OCI-LY3 (cell line): ENCODE measurements at regions not wholly inside any gene's neighbourhood (a gene's known extent, or its start where the extent isn't known, plus 50 kb on each side); places are given as distances from the start of the nearest gene placed in this dataset.

Experiments used
- H2AFZ ChIP-seq: fragments of 200-600, 300-600 bp; shearing (Covaris generic); 2 replicates; pipeline ENCODE4 v1.6.0; 2014; ENCODE audit warnings: antibody characterized with exemption, low read depth, low read length
- H3K27ac ChIP-seq: fragments of 200-600, 300-600 bp; sonication (generic); 2 replicates; pipeline ENCODE4 v1.5.1; 2014; ENCODE audit warnings: mild to moderate bottlenecking, low read length, moderate library complexity, mixed read lengths
- H3K27me3 ChIP-seq: fragments of 200-600, 300-600 bp; sonication (generic); 2 replicates; pipeline ENCODE4 v1.6.1; 2014; ENCODE audit warnings: low read depth, low read length, mixed read lengths
- H3K36me3 ChIP-seq: fragments of 200-600, 300-600 bp; sonication (generic); replicated peaks from 2 replicates; pipeline ENCODE3; 2014; ENCODE audit warnings: low read depth, low read length, mixed read lengths
- H3K4me1 ChIP-seq: fragments of 300-600, 200-600 bp; sonication (generic); 2 replicates; pipeline ENCODE4 v1.6.1; 2014; ENCODE audit warnings: low read length, mixed read lengths
- H3K4me2 ChIP-seq: fragments of 200-600, 300-600 bp; sonication (generic); 2 replicates; pipeline ENCODE4 v1.6.1; 2014; ENCODE audit warnings: low read length, mixed read lengths
- H3K4me3 ChIP-seq: fragments of 300-600, 200-600 bp; sonication (generic); 2 replicates; pipeline ENCODE4 v1.5.1; 2014; ENCODE audit warnings: antibody characterized with exemption, mild to moderate bottlenecking, low read length, moderate library complexity
- H3K79me2 ChIP-seq: fragments of 300-600, 200-600 bp; shearing (Covaris generic); 2 replicates; pipeline ENCODE4 v1.6.1; 2014; ENCODE audit warnings: mild to moderate bottlenecking, low read length, mixed read lengths
- H3K9ac ChIP-seq: fragments of 300-600, 200-600 bp; shearing (Covaris generic); 2 replicates; pipeline ENCODE4 v1.6.0; 2014; ENCODE audit warnings: mild to moderate bottlenecking, low read length, moderate library complexity
- H3K9me3 ChIP-seq: fragments of 200-600, 300-600 bp; shearing (Covaris generic); 2 replicates; pipeline ENCODE4 v1.6.1; 2014; ENCODE audit warnings: low read length, mixed read lengths; ENCODE audit not compliant: insufficient read depth
- H4K20me1 ChIP-seq: fragments of 200-600, 300-600 bp; sonication (generic); 2 replicates; pipeline ENCODE4 v1.6.1; 2016; ENCODE audit warnings: low read length, mixed read lengths; ENCODE audit not compliant: insufficient read depth
- EZH2phosphoT487 ChIP-seq: fragments of 200-600 bp; shearing (Covaris generic); IDR thresholded peaks from 2 replicates; pipeline ENCODE4 v1.6.1; 2018; ENCODE audit warnings: antibody characterized with exemption, mixed run types, low read depth
- TF ChIP-seq, protein P1 (sequence below): fragments of 200-600, 300-600 bp; sonication (generic); IDR thresholded peaks from 2 replicates; pipeline ENCODE4 v1.5.1; 2014; ENCODE audit warnings: antibody characterized with exemption, low read length, low read depth

DNA sequence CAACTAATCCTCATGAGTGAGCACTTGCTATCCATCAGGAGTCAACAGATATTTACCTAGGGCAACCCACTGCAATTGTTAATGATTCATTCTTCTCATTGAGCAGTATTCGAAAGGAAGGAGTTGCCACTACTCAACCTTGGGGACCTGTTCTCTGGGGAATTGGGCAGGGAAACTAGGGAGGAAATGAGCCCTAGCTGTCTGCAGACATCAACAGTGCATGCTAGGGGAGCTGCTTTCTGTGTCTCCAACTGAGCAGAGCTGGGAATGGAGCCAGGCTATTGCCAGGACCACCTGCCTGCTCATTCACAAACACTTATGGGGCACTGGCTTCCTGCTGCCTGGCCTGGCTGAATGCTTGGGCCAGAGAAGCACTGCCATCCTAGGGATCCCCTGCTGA lies 183.4 kb downstream of the TMEM38B start:
- H3K4me2 ChIP-seq, result no peak overlapping the region
- H3K9me3 ChIP-seq, result no peaks in the 10 kb centered on the region
- H2AFZ ChIP-seq, result no peak overlapping the region
- no peaks in the 10 kb centered on the region for H4K20me1 ChIP-seq
- H3K27ac ChIP-seq, result no peak overlapping the region
- no peak overlapping the region for H3K9ac ChIP-seq
- peaks cover 36% of the 10 kb centered on the region for H3K4me1 ChIP-seq
- no peaks in the 10 kb centered on the region for H3K79me2 ChIP-seq
- H3K36me3 ChIP-seq, result no peaks in the 10 kb centered on the region
- H3K4me3 ChIP-seq, result no peak overlapping the region
- TF ChIP-seq, protein P1, sequence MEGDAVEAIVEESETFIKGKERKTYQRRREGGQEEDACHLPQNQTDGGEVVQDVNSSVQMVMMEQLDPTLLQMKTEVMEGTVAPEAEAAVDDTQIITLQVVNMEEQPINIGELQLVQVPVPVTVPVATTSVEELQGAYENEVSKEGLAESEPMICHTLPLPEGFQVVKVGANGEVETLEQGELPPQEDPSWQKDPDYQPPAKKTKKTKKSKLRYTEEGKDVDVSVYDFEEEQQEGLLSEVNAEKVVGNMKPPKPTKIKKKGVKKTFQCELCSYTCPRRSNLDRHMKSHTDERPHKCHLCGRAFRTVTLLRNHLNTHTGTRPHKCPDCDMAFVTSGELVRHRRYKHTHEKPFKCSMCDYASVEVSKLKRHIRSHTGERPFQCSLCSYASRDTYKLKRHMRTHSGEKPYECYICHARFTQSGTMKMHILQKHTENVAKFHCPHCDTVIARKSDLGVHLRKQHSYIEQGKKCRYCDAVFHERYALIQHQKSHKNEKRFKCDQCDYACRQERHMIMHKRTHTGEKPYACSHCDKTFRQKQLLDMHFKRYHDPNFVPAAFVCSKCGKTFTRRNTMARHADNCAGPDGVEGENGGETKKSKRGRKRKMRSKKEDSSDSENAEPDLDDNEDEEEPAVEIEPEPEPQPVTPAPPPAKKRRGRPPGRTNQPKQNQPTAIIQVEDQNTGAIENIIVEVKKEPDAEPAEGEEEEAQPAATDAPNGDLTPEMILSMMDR, result no peak
- TF ChIP-seq EZH2phosphoT487, result no peak
- no peaks in the 10 kb centered on the region for H3K27me3 ChIP-seq

DNA sequence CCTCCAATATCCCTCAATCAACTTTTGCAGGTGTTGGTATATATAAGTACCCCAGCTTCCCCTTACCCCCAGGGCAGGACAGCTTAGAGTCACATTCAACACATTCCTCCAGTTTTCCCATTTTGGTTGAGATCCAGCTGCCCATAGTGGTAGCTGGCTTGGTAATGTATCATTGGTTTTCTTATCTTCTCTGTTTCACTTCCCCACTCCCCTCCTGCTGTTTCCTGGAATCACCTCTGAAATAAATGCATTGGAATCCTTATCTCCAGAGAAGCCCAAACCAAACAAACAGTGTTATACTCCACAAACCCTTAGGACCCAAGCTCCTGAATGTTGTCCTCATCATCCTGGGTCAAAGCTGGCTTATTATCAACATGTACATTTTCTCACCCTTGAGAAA lies 184.8 kb downstream of the TMEM38B start:
- Histone ChIP-seq H3K27ac (no peak overlapping the region), H4K20me1 (no peaks in the 10 kb centered on the region), H3K36me3 (no peaks in the 10 kb centered on the region), H3K4me2 (no peak overlapping the region), H3K4me3 (no peak overlapping the region), H3K9me3 (no peaks in the 10 kb centered on the region), H2AFZ (no peak overlapping the region), H3K4me1 (peaks cover 50% of the 10 kb centered on the region), H3K27me3 (no peaks in the 10 kb centered on the region), H3K9ac (no peak overlapping the region), H3K79me2 (no peaks in the 10 kb centered on the region)
- no peak for TF ChIP-seq EZH2phosphoT487
- TF ChIP-seq, protein P1, result no peak

DNA sequence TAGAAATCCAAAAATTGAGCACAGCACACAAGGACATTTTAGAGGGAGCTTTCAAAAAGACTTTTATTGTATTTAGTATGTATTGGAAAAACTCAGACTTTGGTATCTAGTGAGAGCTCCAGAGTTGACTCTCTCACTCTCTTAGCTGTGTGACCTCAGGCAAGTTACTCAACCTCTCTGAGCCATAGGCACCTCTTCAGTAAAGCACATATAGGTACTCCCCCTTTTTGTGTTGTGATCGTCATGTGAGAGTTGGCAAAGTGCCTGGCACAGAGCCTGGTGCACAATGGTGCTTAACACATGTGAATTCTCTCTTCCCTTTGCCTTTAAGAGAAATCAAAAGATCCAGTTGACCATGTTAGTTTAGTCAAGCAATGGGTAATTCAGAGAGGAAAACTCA lies 186.2 kb downstream of the TMEM38B start:
- Histone ChIP-seq H3K27me3 (0 out of 2 replicates have a peak, but pooled peaks cover 4% of the 10 kb centered on the region), H3K4me2 (no peak overlapping the region), H3K9me3 (no peaks in the 10 kb centered on the region), H2AFZ (no peak overlapping the region), H3K79me2 (no peaks in the 10 kb centered on the region), H3K4me3 (no peak overlapping the region), H3K9ac (no peak overlapping the region), H4K20me1 (no peaks in the 10 kb centered on the region), H3K27ac (no peak overlapping the region), H3K4me1 (peaks cover 59% of the 10 kb centered on the region), H3K36me3 (no peaks in the 10 kb centered on the region)
- TF ChIP-seq, protein P1, result no peak
- TF ChIP-seq EZH2phosphoT487, result no peak

DNA sequence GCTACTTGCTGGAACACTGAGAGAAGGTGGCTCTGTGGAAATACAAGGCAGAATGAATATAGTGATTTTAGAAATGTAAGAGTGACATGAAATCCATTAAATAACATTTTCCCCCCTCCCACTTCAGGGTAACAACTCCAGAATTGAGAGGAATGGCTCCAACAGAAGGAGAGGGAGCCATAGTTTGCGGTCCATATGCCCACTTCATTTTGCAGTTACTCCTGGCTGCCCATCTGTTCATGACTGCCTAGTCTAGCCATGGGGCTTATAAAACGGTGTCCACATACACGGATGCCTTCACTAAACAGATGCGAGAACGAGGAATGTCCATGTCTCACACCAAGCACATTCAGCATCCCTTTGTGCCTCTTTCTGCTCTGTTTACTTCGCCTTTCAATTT lies 186.7 kb downstream of the TMEM38B start:
- Histone ChIP-seq H3K4me1 (peaks cover 59% of the 10 kb centered on the region), H3K79me2 (no peaks in the 10 kb centered on the region), H4K20me1 (no peaks in the 10 kb centered on the region), H3K27ac (no peak overlapping the region), H3K27me3 (peaks cover 6% of the 10 kb centered on the region; the same call in 1 of the 2 replicates), H3K36me3 (no peaks in the 10 kb centered on the region), H3K9ac (no peak overlapping the region), H3K9me3 (no peaks in the 10 kb centered on the region), H3K4me3 (no peak overlapping the region), H3K4me2 (no peak overlapping the region), H2AFZ (no peak overlapping the region)
- TF ChIP-seq, protein P1, result no peak
- no peak for TF ChIP-seq EZH2phosphoT487
